ENCODE measurements at regions not wholly inside any gene's neighbourhood (a gene's known extent, or its start where the extent isn't known, plus 50 kb on each side); places are given as distances from the start of the nearest gene placed in this dataset.

DNA sequence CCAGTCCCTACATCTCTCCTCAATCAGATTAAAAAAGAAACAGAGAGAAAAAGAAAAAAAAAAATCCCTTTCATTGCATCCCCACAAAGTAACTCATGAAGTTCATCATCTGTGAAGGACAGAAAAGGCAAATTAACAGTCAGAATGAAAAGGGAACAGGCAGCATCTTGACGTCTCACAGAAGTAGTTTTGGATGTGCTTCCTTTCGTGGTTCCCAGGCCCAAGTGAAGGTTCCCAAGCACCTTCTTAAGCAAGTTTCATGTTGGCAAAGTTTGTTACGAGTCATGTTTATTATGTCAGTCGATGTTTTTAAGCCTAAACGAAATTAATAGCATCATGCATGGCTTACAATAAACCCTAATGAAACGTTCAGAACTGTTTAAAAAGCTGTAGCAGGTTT, 475.2 kb downstream of the SETD4 start:
- DNase-seq (ENCODE audit: low spot score) (no peak), ATAC-seq (ENCODE audit: low FRiP score) (no peak)
- TF ChIP-seq, protein P1, sequence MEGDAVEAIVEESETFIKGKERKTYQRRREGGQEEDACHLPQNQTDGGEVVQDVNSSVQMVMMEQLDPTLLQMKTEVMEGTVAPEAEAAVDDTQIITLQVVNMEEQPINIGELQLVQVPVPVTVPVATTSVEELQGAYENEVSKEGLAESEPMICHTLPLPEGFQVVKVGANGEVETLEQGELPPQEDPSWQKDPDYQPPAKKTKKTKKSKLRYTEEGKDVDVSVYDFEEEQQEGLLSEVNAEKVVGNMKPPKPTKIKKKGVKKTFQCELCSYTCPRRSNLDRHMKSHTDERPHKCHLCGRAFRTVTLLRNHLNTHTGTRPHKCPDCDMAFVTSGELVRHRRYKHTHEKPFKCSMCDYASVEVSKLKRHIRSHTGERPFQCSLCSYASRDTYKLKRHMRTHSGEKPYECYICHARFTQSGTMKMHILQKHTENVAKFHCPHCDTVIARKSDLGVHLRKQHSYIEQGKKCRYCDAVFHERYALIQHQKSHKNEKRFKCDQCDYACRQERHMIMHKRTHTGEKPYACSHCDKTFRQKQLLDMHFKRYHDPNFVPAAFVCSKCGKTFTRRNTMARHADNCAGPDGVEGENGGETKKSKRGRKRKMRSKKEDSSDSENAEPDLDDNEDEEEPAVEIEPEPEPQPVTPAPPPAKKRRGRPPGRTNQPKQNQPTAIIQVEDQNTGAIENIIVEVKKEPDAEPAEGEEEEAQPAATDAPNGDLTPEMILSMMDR (IDR thresholded peaks at IDR 0.05), result no peak

DNA sequence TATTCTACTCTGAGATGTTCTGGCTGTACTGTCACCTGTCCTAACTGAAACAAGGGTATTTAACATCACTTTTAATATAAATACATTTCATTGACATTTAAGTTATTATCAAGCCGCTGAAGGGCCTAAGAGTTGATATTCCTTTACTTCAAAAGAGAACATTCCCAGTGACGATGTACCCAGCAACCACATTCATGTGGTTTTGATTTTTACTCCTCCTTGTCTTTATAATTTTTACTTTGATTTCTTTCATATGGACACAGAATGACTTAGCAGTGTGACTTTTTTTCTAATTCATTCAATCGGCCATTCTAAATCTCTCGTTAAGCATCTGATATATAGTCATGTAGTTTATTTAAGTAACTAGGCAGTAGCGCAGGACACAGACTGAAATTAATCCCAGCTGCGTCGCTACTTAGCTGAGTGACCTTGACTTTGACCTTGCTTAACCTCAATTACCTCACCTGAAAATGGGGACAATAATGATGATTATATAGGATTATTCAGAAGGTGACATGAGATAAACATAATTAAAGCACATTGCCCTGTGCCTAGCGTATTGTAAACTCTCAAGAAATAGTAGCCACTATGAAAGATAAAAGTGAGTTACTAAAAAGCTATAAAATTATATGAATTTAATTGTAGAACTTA, 476.6 kb downstream of the SETD4 start:
- TF ChIP-seq, protein P1 (IDR thresholded peaks at IDR 0.05), result no peak
- DNase-seq (ENCODE audit: low spot score) (no peak), ATAC-seq (ENCODE audit: low FRiP score) (no peak)

- TF ChIP-seq, protein P1 (IDR thresholded peaks at IDR 0.05), result no peak
- DNase-seq (ENCODE audit: low spot score) (no peak), ATAC-seq (ENCODE audit: low FRiP score) (no peak)
Observed at GRCh38 chr21:35582731-35583130, 477.6 kb downstream of the SETD4 start.

GRCh38 chr21:35581640-35582039, 478.7 kb downstream of the SETD4 start:
- DNase-seq (ENCODE audit: low spot score) (no peak), ATAC-seq (ENCODE audit: low FRiP score) (no peak)
- TF ChIP-seq, protein P1 (IDR thresholded peaks at IDR 0.05), result no peak

DNA sequence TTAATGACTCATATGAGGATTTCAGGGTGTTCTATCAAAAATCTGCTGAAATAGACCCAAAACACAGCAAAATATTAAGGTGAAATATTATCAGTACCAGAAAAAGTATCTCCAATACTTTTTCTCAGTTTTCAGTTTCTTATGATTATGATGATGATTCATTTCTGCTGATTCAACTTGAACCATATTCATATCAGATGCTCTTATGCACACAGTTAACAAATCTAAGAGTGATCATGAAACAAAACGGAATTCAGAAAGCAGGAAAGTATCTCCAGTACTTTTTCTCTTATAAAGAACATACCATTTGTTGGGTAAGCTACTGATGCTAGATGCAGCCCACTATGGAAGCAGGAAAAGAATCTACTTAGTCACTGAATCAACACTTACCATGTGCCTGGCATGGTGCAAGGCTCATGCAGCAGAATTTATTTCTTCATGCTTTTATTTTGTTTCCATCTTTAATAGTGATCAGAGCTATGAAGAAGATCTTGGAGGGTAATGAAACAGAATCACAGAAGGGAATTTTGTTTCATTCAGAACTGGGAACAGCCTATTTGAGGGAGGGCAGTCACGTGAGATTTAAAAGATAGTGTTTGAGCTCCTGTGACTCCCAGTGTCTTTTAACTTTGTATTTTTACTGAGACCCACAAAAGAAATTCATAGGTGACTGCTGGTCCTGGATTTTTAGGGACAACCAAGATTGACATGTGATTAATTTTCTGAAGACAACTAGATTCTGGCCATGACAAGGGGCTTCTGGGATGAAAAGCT, 480.6 kb downstream of the SETD4 start:
- ATAC-seq (ENCODE audit: low FRiP score) (no peak), DNase-seq (ENCODE audit: low spot score) (no peak)
- TF ChIP-seq, protein P1 (IDR thresholded peaks at IDR 0.05), result no peak

DNA sequence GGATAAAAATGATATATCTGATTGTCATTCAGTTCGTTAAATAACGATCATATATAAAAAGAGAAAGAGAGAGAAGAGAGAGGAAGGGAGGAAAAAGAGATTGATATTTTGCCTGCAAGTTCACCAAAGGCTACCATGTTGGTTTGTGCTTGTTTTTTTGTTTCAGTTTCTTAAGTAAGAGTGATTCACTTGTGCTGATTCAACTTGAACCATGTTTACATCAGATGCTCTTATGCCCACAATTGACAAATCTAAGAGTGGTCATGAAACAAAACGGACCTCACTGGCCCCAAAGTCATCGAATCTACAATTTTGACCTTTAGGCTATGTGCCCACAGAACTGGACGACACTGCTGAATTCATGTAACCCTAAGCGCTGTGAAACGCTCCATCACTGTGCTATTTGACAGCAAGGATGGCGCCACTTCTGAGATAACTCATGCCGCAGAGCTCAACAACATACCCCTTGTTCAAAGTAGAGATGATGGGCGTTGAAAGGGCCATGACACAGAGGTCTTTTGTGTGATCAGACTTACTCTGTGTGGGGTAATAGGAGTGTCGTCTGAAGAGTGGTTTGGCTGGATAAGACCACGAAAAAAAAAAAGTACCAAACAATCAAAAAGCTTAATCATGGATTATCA, 481.4 kb downstream of the SETD4 start:
- DNase-seq (ENCODE audit: low spot score) (no peak), ATAC-seq (ENCODE audit: low FRiP score) (no peak)
- TF ChIP-seq, protein P1 (IDR thresholded peaks at IDR 0.05), result no peak
